ENCODE measurements at regions not wholly inside any gene's neighbourhood (a gene's known extent, or its start where the extent isn't known, plus 50 kb on each side); places are given as distances from the start of the nearest gene placed in this dataset.

- TF ChIP-seq CTCF (conservative IDR thresholded peaks at IDR 0.05; ENCODE audit: low read depth in 2 of 2): no peak
- TF ChIP-seq POLR2AphosphoS5 (IDR thresholded peaks at IDR 0.05; ENCODE audit: low read depth): no peak
- no peak for TF ChIP-seq JUNB (IDR thresholded peaks at IDR 0.05; ENCODE audit: unreplicated experiment)
- no peak for TF ChIP-seq EZH2 (IDR thresholded peaks at IDR 0.05; ENCODE audit: low read depth, unreplicated experiment)
- no peak for TF ChIP-seq EZH2phosphoT487 (IDR thresholded peaks at IDR 0.05; ENCODE audit: unreplicated experiment)
- no peak for TF ChIP-seq CREB1 (CRISPR knock-in tag; IDR thresholded peaks at IDR 0.05; ENCODE audit: low read depth)
- TF ChIP-seq REST (IDR thresholded peaks at IDR 0.05; ENCODE audit: unreplicated experiment): no peak
- no peak for TF ChIP-seq ZNF114 (CRISPR knock-in tag; IDR thresholded peaks at IDR 0.05)
- TF ChIP-seq ETS1 (IDR thresholded peaks at IDR 0.05): no peak
- no peak for TF ChIP-seq ZNF462 (CRISPR knock-in tag; IDR thresholded peaks at IDR 0.05)
- no peak for TF ChIP-seq STAT1 (IDR thresholded peaks at IDR 0.05; ENCODE audit: unreplicated experiment)
- no peak for TF ChIP-seq ZNF331 (CRISPR knock-in tag; IDR thresholded peaks at IDR 0.05; ENCODE audit: low read depth)
- no peak for TF ChIP-seq NANOG (IDR thresholded peaks at IDR 0.05; ENCODE audit: borderline replicate concordance)
Measured at GRCh38 chr17:5958850-5959249, 111.3 kb upstream of the WSCD1 start.
